ENCODE measurements at regions not wholly inside any gene's neighbourhood (a gene's known extent, or its start where the extent isn't known, plus 50 kb on each side); places are given as distances from the start of the nearest gene placed in this dataset.
"Not testable (repeated sequence)": the region's sequence is repeated elsewhere in the genome, so short reads cannot be mapped to it uniquely, and the experiment has no call there.

DNA sequence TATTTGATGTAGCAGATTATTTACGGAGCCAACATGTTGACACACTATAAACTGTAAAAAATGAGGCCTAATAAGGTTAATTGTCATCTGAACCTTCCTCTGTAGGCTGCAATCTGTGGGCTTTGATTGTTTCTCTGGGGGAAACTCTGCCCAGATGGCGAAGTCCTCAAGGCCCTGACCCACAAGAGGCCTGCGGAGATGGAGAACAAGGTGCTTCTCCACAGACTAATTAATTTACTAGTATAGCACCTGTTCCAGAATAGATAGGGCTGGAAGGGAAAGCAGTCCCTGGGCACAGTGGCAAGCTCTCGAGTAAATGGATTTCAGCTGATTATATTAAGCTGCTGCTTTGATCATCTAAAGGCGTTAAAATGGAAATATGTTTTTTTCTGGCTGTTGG is 338.8 kb upstream of the DNAJC19 start:
- no peak for DNase-seq

DNA sequence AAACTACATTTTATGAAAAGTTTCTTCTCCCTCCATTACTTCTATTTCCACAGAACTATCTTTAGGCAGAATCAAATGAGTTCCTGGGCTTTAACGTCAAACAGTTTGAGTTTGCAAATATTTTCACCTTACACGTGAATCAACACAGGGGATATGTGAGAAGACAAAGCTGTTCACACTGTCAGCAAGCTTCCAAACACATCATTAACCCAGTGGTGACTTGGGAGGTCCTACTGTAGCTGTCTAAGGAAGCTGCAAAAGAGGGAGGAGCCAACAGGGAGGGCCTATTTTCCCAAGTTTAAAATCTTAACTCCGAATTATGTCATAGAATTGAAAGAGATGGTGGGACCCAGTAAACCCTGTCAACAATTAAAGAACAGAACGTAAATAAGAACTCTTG is 337.8 kb upstream of the DNAJC19 start:
- no peak for DNase-seq

DNA sequence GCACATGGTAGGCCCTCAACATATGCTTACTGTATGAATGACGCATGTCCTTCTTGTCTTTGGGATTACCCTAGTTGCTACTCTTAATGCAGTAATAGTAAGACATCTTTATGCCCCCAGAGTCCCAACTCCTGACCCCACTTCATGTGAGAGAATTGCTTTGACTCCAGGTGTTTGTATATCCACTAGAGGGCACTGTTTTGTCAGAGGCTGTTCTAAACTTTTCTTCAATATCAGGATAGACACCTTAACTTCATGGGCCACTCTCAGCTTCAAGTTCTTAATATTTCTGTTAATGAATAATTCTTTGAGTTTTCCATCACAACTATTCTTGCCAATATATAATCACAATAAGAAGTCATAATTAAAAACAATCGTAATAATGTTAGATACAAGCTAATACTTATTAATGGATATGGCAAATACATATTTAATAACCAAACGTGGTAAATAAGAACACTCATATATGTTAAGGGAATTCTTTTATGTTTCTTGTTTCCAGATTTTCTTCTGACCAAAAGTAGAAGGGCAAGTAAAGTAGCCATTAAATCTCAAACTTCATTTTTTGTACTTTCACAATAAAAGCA is 337.2 kb upstream of the DNAJC19 start:
- DNase-seq: no peak

- DNase-seq: not testable (repeated sequence)
Observed at GRCh38 chr3:181324516-181324915, 335.0 kb upstream of the DNAJC19 start.

DNA sequence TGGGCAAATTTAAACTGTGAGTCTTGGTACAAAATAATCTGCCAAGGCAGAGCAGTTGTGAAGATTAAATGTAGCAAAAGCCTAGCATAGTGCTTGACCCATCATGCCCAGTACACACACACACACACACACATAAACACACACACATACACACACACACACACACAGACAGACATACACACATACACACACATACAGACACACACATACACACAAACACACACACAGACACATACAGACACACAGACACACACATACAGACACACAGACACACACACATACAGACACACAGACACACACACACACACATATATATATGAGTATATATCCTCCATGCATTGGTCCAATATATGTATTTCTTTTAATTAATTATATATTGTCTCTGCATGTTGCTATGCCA is 328.8 kb upstream of the DNAJC19 start:
- DNase-seq: no peak

GRCh38 chr3:181317508-181317907 is 328.0 kb upstream of the DNAJC19 start:
- DNase-seq: no peak

DNA sequence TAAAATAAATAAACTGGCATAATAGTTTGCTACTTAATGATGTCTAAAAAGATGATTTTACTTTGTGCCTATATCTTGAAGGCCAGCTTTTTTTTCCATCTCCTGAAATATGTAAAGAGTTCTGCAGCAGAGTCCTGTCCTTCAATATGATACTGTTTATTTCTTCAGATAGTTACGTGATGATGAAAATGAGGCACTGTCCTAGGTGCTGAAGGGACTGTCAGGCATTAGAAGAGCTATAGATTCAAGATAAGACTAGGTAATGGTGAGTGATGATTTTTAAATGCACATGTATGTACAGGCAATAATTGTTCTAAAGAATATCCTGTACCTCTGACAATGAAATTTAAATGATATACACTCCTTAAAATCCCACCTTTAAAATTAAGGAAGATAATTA is 326.9 kb upstream of the DNAJC19 start:
- no peak for DNase-seq

DNA sequence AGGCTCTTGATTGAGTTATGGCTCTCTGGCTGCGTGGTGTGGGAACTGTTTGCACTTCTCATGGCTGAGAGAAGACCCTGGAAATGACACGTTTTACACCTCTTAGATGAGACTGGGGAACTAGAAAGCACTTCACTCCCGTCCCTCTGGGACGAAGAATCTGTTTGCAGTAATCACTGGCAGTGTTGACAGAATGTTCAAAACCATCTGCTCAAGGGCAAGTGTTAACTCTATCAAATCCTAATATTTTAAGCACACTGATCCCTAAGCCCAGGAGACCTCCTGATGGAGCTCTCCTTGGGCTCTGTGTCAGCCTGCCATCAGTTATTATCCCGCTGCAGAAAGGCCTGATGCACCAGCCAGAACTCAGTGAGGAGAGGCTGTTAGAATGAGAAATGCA is 323.8 kb upstream of the DNAJC19 start:
- no peak for DNase-seq

DNA sequence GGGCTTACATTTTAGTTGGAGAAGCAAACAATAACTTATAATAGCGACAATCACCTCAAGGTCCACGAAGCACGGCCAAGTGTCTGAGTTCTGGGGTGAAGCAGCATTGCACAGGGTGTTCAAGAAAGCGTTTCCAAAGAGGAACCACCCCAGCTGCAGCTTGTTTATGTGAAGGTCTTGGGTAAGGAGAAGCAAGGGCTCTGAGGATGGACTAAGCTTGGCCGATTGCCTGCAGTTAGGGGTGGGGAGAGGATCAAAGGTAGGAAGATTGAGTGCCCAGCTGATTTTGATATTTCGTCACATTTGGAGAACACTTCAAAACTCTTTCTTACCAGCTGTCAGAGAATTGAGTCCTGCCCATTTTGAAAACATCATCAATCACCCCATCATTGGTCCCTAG is 321.6 kb upstream of the DNAJC19 start:
- DNase-seq: no peak

DNA sequence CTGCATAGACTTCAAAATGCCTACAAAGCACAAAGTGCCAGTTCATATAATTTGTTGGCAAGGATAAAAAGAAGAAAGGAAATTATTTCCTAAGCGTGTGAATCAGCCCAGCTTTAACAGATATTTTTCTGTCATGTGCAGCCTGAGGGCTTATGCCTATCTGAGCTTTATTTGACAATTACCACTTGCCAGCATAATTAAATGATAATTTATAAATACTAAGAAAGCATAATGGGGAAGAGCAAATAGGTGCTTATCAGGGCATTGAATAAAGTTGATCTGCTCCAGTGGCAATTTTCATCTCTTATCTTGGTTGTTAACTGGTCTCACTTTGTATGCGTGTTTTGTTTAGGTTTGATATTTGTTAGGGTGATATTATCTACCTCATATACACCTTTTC is 313.4 kb upstream of the DNAJC19 start:
- DNase-seq: no peak

DNA sequence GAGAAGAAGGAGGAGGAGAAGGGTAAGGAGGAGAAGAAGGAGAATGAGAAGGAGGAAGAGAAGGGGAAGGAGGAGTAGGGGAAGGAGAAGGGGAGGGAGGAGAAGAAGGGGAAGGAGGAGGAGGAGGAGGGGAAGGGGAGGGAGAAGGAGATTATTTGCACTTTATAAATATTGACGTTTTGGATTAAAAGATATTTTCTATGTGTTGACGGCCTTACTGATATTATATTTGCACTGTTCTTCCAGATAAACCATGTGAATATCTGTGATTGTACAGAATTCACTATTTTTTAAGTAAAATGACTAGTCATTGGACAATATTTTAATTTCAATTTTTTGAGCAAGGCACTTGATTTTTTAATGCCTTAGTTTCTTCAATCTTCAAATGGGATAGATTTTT is 310.5 kb upstream of the DNAJC19 start:
- no peak for DNase-seq

DNA sequence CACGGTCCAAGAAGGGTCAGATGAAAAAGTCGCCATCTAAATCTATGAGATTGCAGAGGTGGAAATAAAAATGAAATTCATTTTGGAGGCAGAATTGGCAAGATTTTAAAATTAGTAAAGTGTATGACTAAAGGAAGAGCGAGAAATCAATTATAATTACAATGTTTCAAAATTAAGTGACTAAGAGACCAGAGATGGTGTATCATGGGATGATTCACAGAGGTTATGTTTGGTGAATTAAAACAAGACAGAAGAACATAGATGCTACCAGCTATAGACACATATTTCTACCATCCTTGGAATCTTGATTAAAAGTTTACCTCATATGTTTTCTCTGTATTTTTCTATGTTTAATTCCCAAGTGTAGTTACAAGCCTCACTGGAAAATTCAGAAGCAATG is 308.9 kb upstream of the DNAJC19 start:
- no peak for DNase-seq

GRCh38 chr3:181292984-181293383 is 303.4 kb upstream of the DNAJC19 start:
- DNase-seq: no peak

DNA sequence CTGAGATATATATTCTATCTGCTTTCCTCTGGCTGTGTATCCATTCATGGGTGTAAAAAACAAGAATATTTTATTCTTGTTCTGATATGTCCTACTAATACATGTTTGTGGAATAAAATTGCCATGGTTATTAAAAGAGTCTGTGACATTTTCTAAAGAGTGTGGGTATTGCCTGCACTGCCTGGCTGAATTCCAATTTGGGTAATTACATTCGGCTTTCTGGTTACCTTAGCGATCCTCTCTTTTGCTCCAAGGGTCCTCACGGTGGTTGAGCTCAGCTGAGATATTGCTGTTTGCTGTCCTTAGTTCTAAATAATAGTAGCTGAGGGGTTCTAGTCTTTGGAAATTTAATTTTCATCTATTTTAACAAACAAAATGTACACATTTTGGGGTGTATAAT is 301.4 kb upstream of the DNAJC19 start:
- DNase-seq: no peak

DNA sequence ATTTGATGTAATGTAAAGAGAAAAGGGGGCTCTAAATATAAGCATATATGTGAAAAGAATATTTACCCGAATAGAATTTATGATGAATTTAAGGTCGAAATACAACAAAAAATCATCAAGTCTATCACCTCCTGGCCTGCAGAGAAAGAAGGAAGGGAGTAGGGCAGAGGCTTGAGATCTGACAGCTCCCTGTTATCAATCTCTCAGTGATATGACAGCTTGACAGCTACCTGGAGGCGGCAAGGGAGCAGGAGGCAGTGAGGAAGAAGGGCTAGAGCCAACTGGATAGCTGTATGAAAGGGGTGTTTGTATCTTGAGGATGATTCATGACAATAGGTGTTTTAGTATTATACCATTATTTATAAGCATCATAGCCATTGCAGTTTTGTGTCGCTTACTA is 299.8 kb upstream of the DNAJC19 start:
- DNase-seq: no peak

DNA sequence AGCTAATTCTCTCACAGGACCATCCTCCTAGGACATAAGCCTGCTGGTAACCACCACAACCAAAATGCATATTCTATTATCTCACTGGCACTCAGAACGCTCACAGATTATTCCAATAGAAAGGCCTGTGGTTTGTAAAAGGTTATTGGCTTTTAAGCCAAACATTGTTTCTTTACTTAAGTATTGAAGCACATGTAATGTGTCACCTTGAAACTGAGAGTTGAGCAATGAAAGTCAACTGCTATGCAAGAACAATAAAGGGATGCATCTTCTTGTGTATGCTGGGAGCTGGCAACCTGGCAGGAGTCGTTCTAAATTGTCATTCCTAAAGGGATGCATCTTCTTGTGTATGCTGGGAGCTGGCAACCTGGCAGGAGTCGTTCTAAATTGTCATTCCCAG is 298.6 kb upstream of the DNAJC19 start:
- no peak for DNase-seq

DNA sequence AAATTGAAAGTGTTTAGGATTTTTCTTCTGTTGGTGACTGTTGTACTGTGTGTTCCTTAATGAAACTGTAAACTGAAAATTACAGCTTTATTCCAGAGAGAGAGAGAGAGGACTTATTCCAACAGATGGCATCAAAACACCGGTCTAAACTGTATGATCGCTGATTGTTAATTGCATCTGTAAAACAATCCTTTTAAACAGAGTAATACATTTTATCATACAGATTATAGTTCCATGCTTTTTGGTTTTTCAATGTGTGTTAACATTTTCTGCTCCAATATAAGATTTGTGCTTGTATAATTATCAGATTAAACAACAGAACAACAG is 289.7 kb upstream of the DNAJC19 start:
- DNase-seq: no peak

GRCh38 chr3:181278468-181279238 is 289.1 kb upstream of the DNAJC19 start:
- no peak for DNase-seq

- DNase-seq: no peak
Observed at GRCh38 chr3:181276358-181276896, 286.9 kb upstream of the DNAJC19 start.

GRCh38 chr3:181274025-181274424 is 284.5 kb upstream of the DNAJC19 start:
- DNase-seq: no peak

- DNase-seq: no peak
Observed at GRCh38 chr3:181267312-181267711, 277.8 kb upstream of the DNAJC19 start.

GRCh38 chr3:181265750-181266333 is 276.3 kb upstream of the DNAJC19 start:
- no peak for DNase-seq

DNA sequence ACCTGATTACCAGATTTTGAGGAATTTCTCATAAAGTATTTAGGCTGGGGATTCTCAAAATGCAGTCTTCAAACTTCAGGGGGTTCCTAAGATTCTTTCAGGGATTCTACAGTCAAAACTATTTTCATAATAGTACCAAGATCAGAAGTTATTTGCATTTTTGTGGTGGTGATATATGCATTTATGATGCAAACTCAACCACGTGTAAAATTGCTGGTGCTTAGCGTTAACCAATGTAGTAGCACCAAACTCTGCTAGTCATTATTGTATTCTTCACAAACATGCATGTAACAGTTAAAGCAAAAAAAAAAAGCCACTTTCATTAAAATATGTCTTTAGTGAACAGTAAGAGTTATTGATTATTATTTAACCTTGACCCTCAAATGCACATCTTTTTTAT is 274.9 kb upstream of the DNAJC19 start:
- no peak for DNase-seq

- no peak for DNase-seq
Observed at GRCh38 chr3:181253796-181254195, 264.3 kb upstream of the DNAJC19 start.

DNA sequence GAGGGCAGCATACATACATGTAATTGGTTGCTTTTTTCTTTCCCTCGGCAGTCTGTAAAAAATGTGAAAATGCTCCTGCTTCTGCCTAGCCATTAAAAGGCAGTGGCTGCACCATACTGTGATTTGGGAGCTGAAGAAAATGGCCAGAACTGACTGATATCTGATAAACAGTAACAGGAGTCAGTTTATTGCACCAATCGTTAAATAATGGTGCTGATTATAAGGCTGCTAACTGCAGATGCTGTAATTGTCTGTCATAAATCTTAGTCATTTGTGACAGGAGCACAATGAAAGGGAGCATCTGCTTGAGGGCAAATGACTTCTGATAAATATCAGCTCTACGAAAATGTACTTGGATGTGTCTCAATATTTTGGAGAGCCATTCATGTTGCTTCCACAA is 263.1 kb upstream of the DNAJC19 start:
- no peak for DNase-seq
